Mesenchymal stem cell (in vitro differentiated cells and primary cell): ENCODE measurements at regions not wholly inside any gene's neighbourhood (a gene's known extent, or its start where the extent isn't known, plus 50 kb on each side); places are given as distances from the start of the nearest gene placed in this dataset.

Source experiments
- DNase-seq: peaks from one replicate; pipeline ENCODE4 v3.0.0-alpha.2; 2013
- H2AFZ ChIP-seq: one replicate; pipeline ENCODE4 v1.6.1; 2013; ENCODE audit warnings: low read depth, mild to moderate bottlenecking, control low read depth, inconsistent platforms, low read length, moderate library complexity
- H2AK5ac ChIP-seq: 2 replicates; pipeline ENCODE4 v1.6.1; 2013; ENCODE audit warnings: low read length, moderate library complexity, mild to moderate bottlenecking, inconsistent platforms; ENCODE audit not compliant: severe bottlenecking
- H2BK120ac ChIP-seq: one replicate; pipeline ENCODE4 v1.6.1; 2013; ENCODE audit warnings: low read depth, mild to moderate bottlenecking, inconsistent platforms, low read length, moderate library complexity
- H2BK12ac ChIP-seq, 2 experiments: one replicate each; pipeline ENCODE4 v1.6.1; 2013; ENCODE audit warnings: inconsistent platforms in 2 of 2, low read length in 2 of 2, mild to moderate bottlenecking in 2 of 2, moderate library complexity in 2 of 2, control low read depth in 1 of 2
- H2BK15ac ChIP-seq: one replicate; pipeline ENCODE4 v1.6.1; 2013; ENCODE audit warnings: mild to moderate bottlenecking, low read depth, inconsistent platforms; ENCODE audit not compliant: poor library complexity, severe bottlenecking
- H2BK5ac ChIP-seq: 2 replicates; pipeline ENCODE4 v1.6.1; 2013; ENCODE audit warnings: low read depth, mild to moderate bottlenecking, low read length, control low read depth, inconsistent platforms; ENCODE audit not compliant: poor library complexity, severe bottlenecking
- H3K14ac ChIP-seq, 2 experiments: one replicate each; pipeline ENCODE4 v1.6.1; 2013; ENCODE audit warnings: inconsistent platforms in 2 of 2, low read length in 2 of 2, control low read depth in 1 of 2, mild to moderate bottlenecking in 1 of 2, moderate library complexity in 1 of 2
- H3K18ac ChIP-seq, 2 experiments: one replicate each; pipeline ENCODE4 v1.6.1; 2013; ENCODE audit warnings: inconsistent platforms in 2 of 2, low read length in 2 of 2, control low read depth in 1 of 2, low read depth in 1 of 2, mild to moderate bottlenecking in 1 of 2
- H3K23ac ChIP-seq, 2 experiments: one replicate each; pipeline ENCODE4 v1.6.1; 2013; ENCODE audit warnings: inconsistent platforms in 2 of 2, low read length in 2 of 2, mild to moderate bottlenecking in 2 of 2, moderate library complexity in 2 of 2, control low read depth in 1 of 2
- H3K27ac ChIP-seq: 2 replicates; pipeline ENCODE4 v1.5.1; 2013; ENCODE audit warnings: mild to moderate bottlenecking, moderate library complexity, low read length, control low read depth, inconsistent platforms; ENCODE audit not compliant: poor library complexity, severe bottlenecking
- H3K27me3 ChIP-seq, 2 experiments: 2 replicates each; pipeline versions ENCODE4 v1.6.1 to v1.7.0; 2013; ENCODE audit warnings: low read length in 2 of 2, mild to moderate bottlenecking in 2 of 2, moderate library complexity in 2 of 2, control low read depth in 1 of 2, inconsistent platforms in 1 of 2; ENCODE audit not compliant: control insufficient read depth in 1 of 2, insufficient read depth in 1 of 2
- H3K36me3 ChIP-seq, 2 experiments: 2 replicates each; pipeline versions ENCODE4 v1.6.1 to v1.7.0; 2013; ENCODE audit warnings: low read length in 2 of 2, control low read depth in 1 of 2, inconsistent platforms in 1 of 2, low read depth in 1 of 2, mild to moderate bottlenecking in 1 of 2; ENCODE audit not compliant: insufficient read depth in 2 of 2, control insufficient read depth in 1 of 2
- H3K4ac ChIP-seq, 2 experiments: one replicate each; pipeline ENCODE4 v1.6.1; 2013; ENCODE audit warnings: inconsistent platforms in 2 of 2, low read length in 2 of 2, mild to moderate bottlenecking in 2 of 2, moderate library complexity in 2 of 2, control low read depth in 1 of 2, low read depth in 1 of 2
- H3K4me1 ChIP-seq: 2 replicates; pipeline ENCODE4 v1.6.1; 2013; ENCODE audit warnings: low read depth, low read length, control low read depth; ENCODE audit not compliant: control insufficient read depth, insufficient read depth
- H3K4me2 ChIP-seq: 2 replicates; pipeline ENCODE4 v1.6.1; 2013; ENCODE audit warnings: low read length, mild to moderate bottlenecking, inconsistent platforms; ENCODE audit not compliant: poor library complexity, severe bottlenecking
- H3K4me3 ChIP-seq, 2 experiments: 2 replicates each; pipeline versions ENCODE4 v1.5.1 to v1.7.0; 2013; ENCODE audit warnings: low read length in 2 of 2, mild to moderate bottlenecking in 2 of 2, control low read depth in 1 of 2, low read depth in 1 of 2; ENCODE audit not compliant: insufficient read depth in 1 of 2
- H3K79me1 ChIP-seq: replicated peaks from 2 replicates; pipeline ENCODE4 v1.6.1; 2013; ENCODE audit warnings: mild to moderate bottlenecking, control low read depth, low read length, inconsistent platforms; ENCODE audit not compliant: poor library complexity, severe bottlenecking
- H3K9ac ChIP-seq: 2 replicates; pipeline ENCODE4 v1.7.0; 2013; ENCODE audit warnings: mild to moderate bottlenecking, low read length, moderate library complexity
- H3K9me3 ChIP-seq: 2 replicates; pipeline ENCODE4 v1.7.0; 2013; ENCODE audit warnings: mild to moderate bottlenecking, low read length; ENCODE audit not compliant: control insufficient read depth
- H4K8ac ChIP-seq: one replicate; pipeline ENCODE4 v1.6.1; 2013; ENCODE audit warnings: inconsistent platforms, mild to moderate bottlenecking, low read length, moderate library complexity
- H4K91ac ChIP-seq: one replicate; pipeline ENCODE4 v1.6.1; 2013; ENCODE audit warnings: mild to moderate bottlenecking, low read length, inconsistent platforms
- WGBS: methylation state at CpG from one replicate; pipeline ENCODE4 v1.1.7; 2013; ENCODE audit warnings: mixed read lengths; 5-methylcytosine and 5-hydroxymethylcytosine counted together

DNA sequence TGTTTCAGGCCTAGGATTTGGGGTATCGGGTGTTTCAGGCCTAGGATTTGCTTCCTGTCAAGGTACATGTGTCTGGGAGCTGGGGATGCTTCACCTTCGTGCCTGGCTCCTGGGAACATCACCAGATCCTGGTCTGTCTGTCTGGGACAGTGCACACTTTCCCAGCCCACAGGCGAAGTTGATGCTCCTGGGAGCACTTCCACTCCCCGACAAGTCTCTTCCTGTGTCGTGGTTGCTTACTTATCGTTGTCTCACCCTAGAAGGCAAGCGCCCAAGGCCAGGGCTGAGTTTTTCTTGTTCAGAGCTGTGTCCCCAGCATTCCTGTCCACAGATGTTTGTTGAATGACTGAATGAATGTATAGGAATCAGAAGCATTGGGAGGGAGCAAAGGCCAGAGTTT, 71.5 kb downstream of the LINC01488 start:
- Histone ChIP-seq H2BK120ac (no peak overlapping the region), H2BK15ac (no peak overlapping the region), H3K36me3 (no peaks in the 10 kb centered on the region), H3K79me1 (no peaks in the 10 kb centered on the region), H3K27me3 (peaks cover 0 to 5% of the 10 kb centered on the region in 2 experiments), H3K9me3 (peaks cover 18% of the 10 kb centered on the region), H3K14ac (no peak overlapping the region), H3K4me2 (no peak overlapping the region), H3K9ac (no peak overlapping the region), H4K91ac (no peak overlapping the region), H2AFZ (no peak overlapping the region), H2BK12ac (no peak overlapping the region), H2BK5ac (no peak overlapping the region), H3K18ac (no peak overlapping the region), H3K4ac (no peak overlapping the region), H3K4me3 (no peak overlapping the region), H3K27ac (no peak overlapping the region), H4K8ac (no peak overlapping the region), H2AK5ac (no peak overlapping the region), H3K4me1 (peaks cover 4% of the 10 kb centered on the region), H3K23ac (no peak overlapping the region)
- DNase-seq: no peak
- 95% methylated on average over 7 of the region's 7 CpGs for WGBS

DNA sequence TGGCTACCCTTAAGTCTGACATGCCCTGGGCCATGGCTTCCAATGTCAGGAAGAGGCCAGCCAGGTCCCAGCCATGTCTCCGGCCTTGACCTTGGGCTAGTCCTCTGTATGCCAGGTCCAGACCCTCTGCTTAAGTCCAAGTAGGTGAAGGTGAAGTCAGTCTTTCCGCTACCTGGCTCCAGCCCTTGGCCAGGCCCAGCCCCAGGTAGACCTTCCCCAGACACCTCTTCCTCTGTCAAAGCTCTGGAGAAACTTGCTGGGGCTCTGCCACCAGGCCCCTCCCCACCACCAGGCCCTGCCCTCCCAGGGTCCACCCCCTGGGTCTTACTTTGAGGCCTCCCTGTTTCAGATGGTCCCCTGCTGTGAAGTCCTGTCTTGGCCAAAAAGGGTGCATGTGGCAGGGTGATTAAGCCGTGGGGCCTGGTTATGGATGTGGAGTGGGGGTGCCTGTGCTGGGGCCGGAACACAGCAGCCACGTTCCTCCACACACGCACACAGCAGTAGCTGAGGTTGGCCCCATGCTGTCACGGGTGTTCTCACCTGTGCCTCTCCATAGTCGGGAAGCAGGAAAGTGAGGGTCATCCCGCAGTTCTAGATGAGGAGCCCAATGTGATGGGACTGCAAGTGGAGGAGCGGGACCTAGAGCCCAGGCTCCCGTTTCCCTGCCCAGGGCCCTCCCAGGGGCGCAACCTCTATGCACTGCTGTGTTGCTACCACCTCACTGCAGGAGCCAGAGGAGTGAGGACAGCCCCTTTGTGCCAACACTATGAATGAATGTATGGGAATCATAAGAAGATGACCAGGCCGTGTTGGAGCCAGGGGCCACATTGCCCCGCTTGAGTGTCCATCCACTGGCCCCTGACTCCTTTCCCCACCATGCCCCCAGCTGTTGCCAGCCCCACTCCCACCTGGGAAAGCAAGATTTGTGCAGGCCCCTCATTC, 72.2 kb downstream of the LINC01488 start:
- H3K27ac ChIP-seq: no peak overlapping the region
- no peak overlapping the region for H4K8ac ChIP-seq
- no peak overlapping the region for H2AFZ ChIP-seq

GRCh38 chr11:69554849-69555248, 73.4 kb downstream of the LINC01488 start:
- H3K4me3 ChIP-seq: no peak overlapping the region
- no peak overlapping the region for H3K14ac ChIP-seq
- no peak overlapping the region for H2BK12ac ChIP-seq
- H3K4me1 ChIP-seq: peaks cover 4% of the 10 kb centered on the region
- no peaks in the 10 kb centered on the region for H3K36me3 ChIP-seq
- no peak overlapping the region for H3K27ac ChIP-seq
- peak overlapping the region; percentile 64 for H2BK120ac ChIP-seq
- H3K79me1 ChIP-seq: no peaks in the 10 kb centered on the region
- H3K4me2 ChIP-seq: no peak overlapping the region
- H3K9ac ChIP-seq: no peak overlapping the region
- no peak overlapping the region for H2AK5ac ChIP-seq
- no peak overlapping the region for H2AFZ ChIP-seq
- H3K23ac ChIP-seq: no peak overlapping the region
- WGBS: 67% methylated on average over 6 of the region's 6 CpGs
- H3K4ac ChIP-seq: peak overlapping the region in 1 of 2 experiments; percentile 13
- H4K8ac ChIP-seq: peak overlapping the region; percentile 88
- H3K18ac ChIP-seq: peak overlapping the region in 1 of 2 experiments; percentile 41
- H3K9me3 ChIP-seq: no peaks in the 10 kb centered on the region
- peak overlapping the region; percentile 79 for H4K91ac ChIP-seq
- peaks cover 0 to 5% of the 10 kb centered on the region in 2 experiments for H3K27me3 ChIP-seq
- no peak overlapping the region for H2BK15ac ChIP-seq
- no peak for DNase-seq
- H2BK5ac ChIP-seq: no peak overlapping the region

More for the DNA sequence above, 72.2 kb downstream of the LINC01488 start:
- no peak overlapping the region for H2BK120ac ChIP-seq
- no peak overlapping the region for H3K4me2 ChIP-seq
- no peak overlapping the region for H2BK12ac ChIP-seq
- no peaks in the 10 kb centered on the region for H3K79me1 ChIP-seq
- no peak overlapping the region for H3K23ac ChIP-seq
- no peak overlapping the region for H3K18ac ChIP-seq
- H2BK5ac ChIP-seq: no peak overlapping the region
- H3K4me3 ChIP-seq: no peak overlapping the region
- H2AK5ac ChIP-seq: no peak overlapping the region
- no peak overlapping the region for H2BK15ac ChIP-seq
- no peak overlapping the region for H3K4ac ChIP-seq
- peaks cover 11% of the 10 kb centered on the region for H3K9me3 ChIP-seq
- no peak for DNase-seq
- H3K9ac ChIP-seq: no peak overlapping the region
- H3K27me3 ChIP-seq: peaks cover 0 to 5% of the 10 kb centered on the region in 2 experiments
- no peak overlapping the region for H3K14ac ChIP-seq
- 96% methylated on average over 14 of the region's 14 CpGs for WGBS
- H3K4me1 ChIP-seq: peaks cover 4% of the 10 kb centered on the region
- no peaks in the 10 kb centered on the region for H3K36me3 ChIP-seq
- no peak overlapping the region for H4K91ac ChIP-seq

- H3K27ac ChIP-seq: no peak overlapping the region
- H2AFZ ChIP-seq: no peak overlapping the region
- H3K4me1 ChIP-seq: peaks cover 4% of the 10 kb centered on the region
- DNase-seq: no peak
- H2BK120ac ChIP-seq: no peak overlapping the region
- H3K14ac ChIP-seq: no peak overlapping the region
- H2BK5ac ChIP-seq: no peak overlapping the region
- H3K4me3 ChIP-seq: no peak overlapping the region
- no peak overlapping the region for H3K4me2 ChIP-seq
- no peaks in the 10 kb centered on the region for H3K9me3 ChIP-seq
- H4K8ac ChIP-seq: no peak overlapping the region
- H2BK12ac ChIP-seq: no peak overlapping the region
- H3K9ac ChIP-seq: no peak overlapping the region
- no peak overlapping the region for H3K18ac ChIP-seq
- H3K23ac ChIP-seq: no peak overlapping the region
- 88% methylated on average over 7 of the region's 7 CpGs for WGBS
- no peak overlapping the region for H2AK5ac ChIP-seq
- H2BK15ac ChIP-seq: no peak overlapping the region
- H3K27me3 ChIP-seq: peaks cover 0 to 5% of the 10 kb centered on the region in 2 experiments
- H3K79me1 ChIP-seq: no peaks in the 10 kb centered on the region
- H3K4ac ChIP-seq: no peak overlapping the region
- no peaks in the 10 kb centered on the region for H3K36me3 ChIP-seq
- H4K91ac ChIP-seq: no peak overlapping the region
Measured at GRCh38 chr11:69557266-69557665, 75.8 kb downstream of the LINC01488 start.
